ENCODE measurements at regions not wholly inside any gene's neighbourhood (a gene's known extent, or its start where the extent isn't known, plus 50 kb on each side); places are given as distances from the start of the nearest gene placed in this dataset.

DNA sequence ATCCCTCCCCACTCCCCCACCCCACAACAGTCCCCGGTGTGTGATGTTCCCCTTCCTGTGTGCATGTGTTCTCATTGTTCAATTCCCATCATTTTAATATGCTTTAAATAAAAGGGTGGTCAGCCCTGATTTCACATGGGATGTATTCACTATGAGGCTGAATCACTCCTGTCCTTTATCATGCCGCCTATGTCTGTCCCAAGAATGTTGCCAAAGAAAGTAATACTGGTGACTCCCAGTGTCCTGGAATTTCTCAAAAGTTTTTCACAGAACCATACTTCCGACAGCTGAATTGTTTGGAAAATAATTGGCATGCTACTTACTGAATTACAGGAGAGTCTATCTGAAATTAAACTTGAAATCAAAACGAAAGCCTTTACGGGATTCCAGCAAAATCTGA lies 217.7 kb downstream of the HAO1 start:
- TF ChIP-seq POLR2A (IDR thresholded peaks at IDR 0.05; ENCODE audit: low read depth, low read length) (no peak), POLR2AphosphoS5 (IDR thresholded peaks at IDR 0.05; ENCODE audit: low read depth, low read length) (no peak), TAF1 (IDR thresholded peaks at IDR 0.05; ENCODE audit: low read depth, low read length) (no peak), POU2F2 (IDR thresholded peaks at IDR 0.05; ENCODE audit: low read depth, low read length) (no peak)

Measured in GM12891 (cell line).